Spleen (tissue), 11 donors: ENCODE measurements at regions not wholly inside any gene's neighbourhood (a gene's known extent, or its start where the extent isn't known, plus 50 kb on each side); places are given as distances from the start of the nearest gene placed in this dataset.

Experiments used
- DNase-seq: peaks from one replicate; pipeline ENCODE4 v3.0.0-alpha.2; 2020
- H3K27ac ChIP-seq, 8 donors: fragments of 200-600 bp; sonication (generic) in 7 of 8; 1 replicate in 4 of 8; 2 replicates in 4 of 8; pipeline versions ENCODE4 v1.5.0 to v1.8.0; 2016 to 2021; ENCODE audit warnings: inconsistent platforms in 4 of 8, mild to moderate bottlenecking in 4 of 8, moderate library complexity in 1 of 8
- H3K27me3 ChIP-seq, 7 donors: fragments of 200-600 bp; sonication (generic) in 6 of 7; replicated peaks in 1 of 7; 1 replicate in 4 of 7; 2 replicates in 3 of 7; pipeline versions ENCODE4 v1.5.0 to v1.8.0; 2016 to 2021; ENCODE audit warnings: inconsistent platforms in 3 of 7, mild to moderate bottlenecking in 1 of 7
- H3K36me3 ChIP-seq, 6 donors: fragments of 200-600 bp; sonication (generic) in 5 of 6; 1 replicate in 4 of 6; 2 replicates in 2 of 6; pipeline versions ENCODE4 v1.5.0 to v1.8.0; 2016 to 2021; ENCODE audit warnings: inconsistent platforms in 2 of 6
- H3K4me1 ChIP-seq, 6 donors: fragments of 200-600 bp; sonication (generic) in 5 of 6; 1 replicate in 3 of 6; 2 replicates in 3 of 6; pipeline versions ENCODE4 v1.5.0 to v1.8.0; 2016 to 2021; ENCODE audit warnings: inconsistent platforms in 3 of 6
- H3K4me3 ChIP-seq, 8 donors: fragments of 200-600 bp; sonication (generic) in 7 of 8; 1 replicate in 4 of 8; 2 replicates in 4 of 8; pipeline versions ENCODE4 v1.5.0 to v1.8.0; 2016 to 2021; ENCODE audit warnings: inconsistent platforms in 4 of 8, mild to moderate bottlenecking in 4 of 8, moderate library complexity in 2 of 8
- H3K9me3 ChIP-seq, 8 donors: fragments of 200-600 bp; sonication (generic) in 7 of 8; 1 replicate in 4 of 8; 2 replicates in 4 of 8; pipeline versions ENCODE4 v1.5.0 to v1.8.0; 2016 to 2021; ENCODE audit warnings: inconsistent platforms in 4 of 8
- CTCF ChIP-seq, 11 experiments: fragments of 200-600 bp in 7 of 11; fragments of 450-650 bp in 4 of 11; sonication (generic) in 4 of 11; IDR thresholded peaks in 8 of 11; conservative IDR thresholded peaks in 3 of 11; 1 replicate in 7 of 11; 2 replicates in 4 of 11; pipeline versions ENCODE4 v1.4.0 to v1.8.0; 2016 to 2021; ENCODE audit warnings: antibody characterized with exemption in 11 of 11, inconsistent platforms in 4 of 11, mild to moderate bottlenecking in 1 of 11
- POLR2A ChIP-seq, 3 donors: fragments of 450-650 bp; IDR thresholded peaks; one replicate each; pipeline ENCODE4 v1.5.1; 2017; ENCODE audit warnings: antibody characterized with exemption in 3 of 3, mild to moderate bottlenecking in 1 of 3
- POLR2AphosphoS5 ChIP-seq, 3 donors: sonication (generic); formaldehyde crosslinking; IDR thresholded peaks; one replicate each; pipeline ENCODE4 v1.5.1; 2017; ENCODE audit warnings: antibody characterized with exemption in 3 of 3
- WGBS, 5 donors: extraction: QIAGEN DNeasy Blood & Tissue Kit in 3 of 5; methylation state at CpG; one replicate each; pipeline versions ENCODE4 v1.1.5 to v1.1.7; 2013 to 2018; 5-methylcytosine and 5-hydroxymethylcytosine counted together
- intact Hi-C: fragments of 100-400 bp; cut with DNase I; formaldehyde crosslinking; loops from one replicate; pipeline ENCODE4 v1.15.0; 2023; ENCODE audit warnings: low total_unique reads
- donor health status: healthy with polysubstance abuse.
- donor health status: DM: no; HTN: no; CAD: no; lungs with moderate emphysema.
- donor health status: DM: no; HTN: no; CAD: no.
- donor health status: Bipolar disorder and iron deficiency.
- donor health status: healthy.
- donor health status: DM: no; HTN: no; CAD: no.
- donor health status: DM: yes; HTN: yes; CAD: no.

GRCh38 chr10:10731366-10731765 lies 286.3 kb upstream of the CELF2 start:
- intact Hi-C loops: no loop called here
- Histone ChIP-seq H3K27ac (no peak overlapping the region), H3K36me3 (no peaks in the 10 kb centered on the region), H3K27me3 (no peaks in the 10 kb centered on the region), H3K9me3 (no peaks in the 10 kb centered on the region), H3K4me1 (peaks cover 0 to 6% (median 0%) of the 10 kb centered on the region in 6 donors), H3K4me3 (no peak overlapping the region)
- no peak for DNase-seq
- 62 to 92% (median 88%) methylated on average over 2 of the region's 2 CpGs for WGBS, 5 donors
- TF ChIP-seq POLR2A (IDR thresholded peaks at IDR 0.05): no peak
- no peak for TF ChIP-seq POLR2AphosphoS5 (IDR thresholded peaks at IDR 0.05)
- no peak for TF ChIP-seq CTCF (IDR thresholded peaks at IDR 0.05 in 8 of 11, conservative IDR thresholded peaks at IDR 0.05 in 3 of 11)

- TF ChIP-seq POLR2AphosphoS5 (IDR thresholded peaks at IDR 0.05) (no peak), POLR2A (IDR thresholded peaks at IDR 0.05) (no peak), CTCF (IDR thresholded peaks at IDR 0.05 in 8 of 11, conservative IDR thresholded peaks at IDR 0.05 in 3 of 11) (no peak)
- WGBS, 5 donors: 40 to 70% (median 59%) methylated on average over 5 of the region's 5 CpGs
- H3K27ac ChIP-seq: peak overlapping the region in 1 of 8 donors; percentile 29
- intact Hi-C loops: no loop called here
- H3K27me3 ChIP-seq: no peaks in the 10 kb centered on the region
- H3K4me3 ChIP-seq: no peak overlapping the region
- H3K9me3 ChIP-seq: no peaks in the 10 kb centered on the region
- DNase-seq: no peak
- peaks cover 0 to 6% (median 0%) of the 10 kb centered on the region in 6 donors for H3K4me1 ChIP-seq
- H3K36me3 ChIP-seq: no peaks in the 10 kb centered on the region
Observed at GRCh38 chr10:10734356-10735064, 283.2 kb upstream of the CELF2 start.

- Histone ChIP-seq H3K9me3 (peaks cover 0 to 21% (median 8%) of the 10 kb centered on the region in 8 donors), H3K27ac (no peak overlapping the region), H3K27me3 (no peaks in the 10 kb centered on the region), H3K4me3 (no peak overlapping the region), H3K36me3 (no peaks in the 10 kb centered on the region), H3K4me1 (no peaks in the 10 kb centered on the region)
- WGBS, 5 donors: 76 to 89% (median 83%) methylated on average over 6 of the region's 6 CpGs
- no peak for DNase-seq
- intact Hi-C loops: no loop called here
- no peak for TF ChIP-seq POLR2AphosphoS5 (IDR thresholded peaks at IDR 0.05)
- no peak for TF ChIP-seq POLR2A (IDR thresholded peaks at IDR 0.05)
- no peak for TF ChIP-seq CTCF (IDR thresholded peaks at IDR 0.05 in 8 of 11, conservative IDR thresholded peaks at IDR 0.05 in 3 of 11)
Observed at GRCh38 chr10:10745291-10745690, 272.4 kb upstream of the CELF2 start.

- H3K27ac ChIP-seq: no peak overlapping the region
- H3K36me3 ChIP-seq: no peaks in the 10 kb centered on the region
- no peak overlapping the region for H3K4me3 ChIP-seq
- 92 to 95% (median 94%) methylated on average over 9 of the region's 9 CpGs for WGBS, 5 donors
- H3K27me3 ChIP-seq: no peaks in the 10 kb centered on the region
- intact Hi-C loops: no loop called here
- H3K9me3 ChIP-seq: no peaks in the 10 kb centered on the region
- no peaks in the 10 kb centered on the region for H3K4me1 ChIP-seq
- TF ChIP-seq POLR2A (IDR thresholded peaks at IDR 0.05): no peak
- TF ChIP-seq CTCF (IDR thresholded peaks at IDR 0.05 in 8 of 11, conservative IDR thresholded peaks at IDR 0.05 in 3 of 11): no peak
- no peak for DNase-seq
Observed at GRCh38 chr10:10755490-10755889, 262.2 kb upstream of the CELF2 start.
